Naive thymus-derived CD4-positive, alpha-beta T cell (primary cell): ENCODE measurements at regions not wholly inside any gene's neighbourhood (a gene's known extent, or its start where the extent isn't known, plus 50 kb on each side); places are given as distances from the start of the nearest gene placed in this dataset.

Experiments
- ATAC-seq: fragments of 150-1000 bp; cut with Tn5 transposase; 2 replicates; pipeline ENCODE4 v1.10.0; 2021; ENCODE audit warnings: mild to moderate bottlenecking, moderate library complexity
- CTCF ChIA-PET: fragments of 350-600 bp; sonication (Branson Sonifier 250); formaldehyde crosslinking; loops from one replicate; lab custom pipeline; 2021; ENCODE audit warnings: antibody characterized with exemption; lab: Charles Lee
- POLR2A ChIA-PET: fragments of 350-600 bp; sonication (Branson Sonifier 250); formaldehyde crosslinking; loops from one replicate; lab custom pipeline; 2021; ENCODE audit warnings: antibody characterized with exemption, inconsistent platforms; lab: Charles Lee
- DNase-seq, 9 donors: peaks; one replicate each; pipeline versions ENCODE4 v3.0.0 to v3.0.0-alpha.2; 2020 to 2022; ENCODE audit warnings: mixed read lengths in 1 of 9
- H3K27ac ChIP-seq: one replicate; pipeline ENCODE4 v1.7.0; 2013; ENCODE audit warnings: mild to moderate bottlenecking, low read depth, low read length, moderate library complexity
- H3K27me3 ChIP-seq, 2 donors: one replicate each; pipeline ENCODE4 v1.7.0; 2013; ENCODE audit warnings: low read length in 2 of 2, mild to moderate bottlenecking in 2 of 2, moderate library complexity in 2 of 2; ENCODE audit not compliant: control insufficient read depth in 2 of 2, insufficient read depth in 2 of 2
- H3K36me3 ChIP-seq, 3 experiments: 1 replicate in 2 of 3; 2 replicates in 1 of 3; pipeline ENCODE4 v1.7.0; 2013; ENCODE audit warnings: low read length in 3 of 3, mild to moderate bottlenecking in 3 of 3, moderate library complexity in 1 of 3; ENCODE audit not compliant: insufficient read depth in 3 of 3, control insufficient read depth in 2 of 3
- H3K4me1 ChIP-seq, 2 donors: one replicate each; pipeline ENCODE4 v1.7.0; 2013; ENCODE audit warnings: low read length in 2 of 2, mild to moderate bottlenecking in 2 of 2, moderate library complexity in 1 of 2; ENCODE audit not compliant: control insufficient read depth in 2 of 2, insufficient read depth in 2 of 2
- H3K4me3 ChIP-seq: 2 replicates; pipeline ENCODE4 v1.7.0; 2013; ENCODE audit warnings: mild to moderate bottlenecking, low read length
- H3K9me3 ChIP-seq, 3 experiments: 1 replicate in 2 of 3; 2 replicates in 1 of 3; pipeline ENCODE4 v1.7.0; 2013; ENCODE audit warnings: low read length in 3 of 3; ENCODE audit not compliant: control insufficient read depth in 2 of 3
- H3K27ac Mint-ChIP-seq, 9 donors: one replicate each; pipeline ENCODE4 v1.8.0; 2020 to 2022; ENCODE audit warnings: mixed read lengths in 9 of 9, mild to moderate bottlenecking in 8 of 9, moderate library complexity in 5 of 9, inconsistent platforms in 2 of 9
- H3K27me3 Mint-ChIP-seq, 5 donors: one replicate each; pipeline ENCODE4 v1.8.0; 2021 to 2022; ENCODE audit warnings: mixed read lengths in 5 of 5, mild to moderate bottlenecking in 1 of 5
- H3K36me3 Mint-ChIP-seq, 5 donors: one replicate each; pipeline ENCODE4 v1.8.0; 2020 to 2022; ENCODE audit warnings: mixed read lengths in 5 of 5, mild to moderate bottlenecking in 3 of 5, inconsistent platforms in 1 of 5
- H3K4me1 Mint-ChIP-seq, 7 donors: one replicate each; pipeline ENCODE4 v1.8.0; 2020 to 2022; ENCODE audit warnings: mixed read lengths in 7 of 7, mild to moderate bottlenecking in 3 of 7, inconsistent platforms in 1 of 7
- H3K4me3 Mint-ChIP-seq, 10 donors: one replicate each; pipeline ENCODE4 v1.8.0; 2020 to 2022; ENCODE audit warnings: mild to moderate bottlenecking in 10 of 10, mixed read lengths in 10 of 10, moderate library complexity in 6 of 10, inconsistent platforms in 2 of 10
- H3K9me3 Mint-ChIP-seq, 11 donors: one replicate each; pipeline ENCODE4 v1.8.0; 2020 to 2022; ENCODE audit warnings: mixed read lengths in 11 of 11, mild to moderate bottlenecking in 4 of 11, inconsistent platforms in 1 of 11, moderate library complexity in 1 of 11
- intact Hi-C, 2 donors: fragments of 100-400 bp; cut with micrococcal nuclease; formaldehyde crosslinking; loops; one replicate each; pipeline ENCODE4 v1.15.1; 2023

- intact Hi-C loops = no loop called here
- H3K9me3 Mint-ChIP-seq = peaks cover 0 to 13% (median 5%) of the 10 kb centered on the region in 11 donors
- H3K9me3 ChIP-seq = peaks cover 0 to 6% (median 4%) of the 10 kb centered on the region in 3 experiments
- CTCF ChIA-PET = no interaction called here
- no peaks in the 10 kb centered on the region for H3K27me3 ChIP-seq
- no peaks in the 10 kb centered on the region for H3K4me1 ChIP-seq
- H3K36me3 Mint-ChIP-seq = peaks cover 0 to 7% (median 0%) of the 10 kb centered on the region in 5 donors
- H3K27ac ChIP-seq = no peak overlapping the region
- H3K27ac Mint-ChIP-seq = no peak overlapping the region
- no peaks in the 10 kb centered on the region for H3K36me3 ChIP-seq
- no peak overlapping the region for H3K4me3 Mint-ChIP-seq
- peaks cover 0 to 38% (median 27%) of the 10 kb centered on the region in 5 donors for H3K27me3 Mint-ChIP-seq
- peaks cover 0 to 6% (median 0%) of the 10 kb centered on the region in 7 donors for H3K4me1 Mint-ChIP-seq
- POLR2A ChIA-PET = no interaction called here
- ATAC-seq = no peak
- DNase-seq = no peak
- H3K4me3 ChIP-seq = no peak overlapping the region
Measured at GRCh38 chrX:455673-456072, 69.0 kb upstream of the PPP2R3B start.

DNA sequence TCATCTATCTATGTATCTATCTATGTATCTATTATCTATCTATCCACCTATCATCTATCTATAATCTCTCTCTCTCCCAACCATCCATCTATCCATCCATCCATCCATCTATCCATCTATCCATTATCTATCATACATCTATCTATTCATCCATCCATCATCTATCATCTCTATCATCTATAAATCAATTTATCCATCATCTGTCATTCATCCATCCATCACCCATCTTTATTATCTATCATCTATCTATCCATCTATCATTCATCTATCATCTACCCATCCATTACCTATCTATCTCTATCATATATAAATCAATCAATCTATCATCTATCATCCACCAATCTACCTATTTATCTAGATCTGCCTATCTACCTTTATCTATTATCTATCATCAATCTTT is 69.4 kb upstream of the PPP2R3B start:
- H3K27me3 ChIP-seq = no peaks in the 10 kb centered on the region
- peaks cover 0 to 38% (median 27%) of the 10 kb centered on the region in 5 donors for H3K27me3 Mint-ChIP-seq
- no peaks in the 10 kb centered on the region for H3K4me1 ChIP-seq
- ATAC-seq = no peak
- H3K27ac ChIP-seq = no peak overlapping the region
- CTCF ChIA-PET = no interaction called here
- no peaks in the 10 kb centered on the region for H3K36me3 ChIP-seq
- DNase-seq = no peak
- peaks cover 0 to 7% (median 0%) of the 10 kb centered on the region in 5 donors for H3K36me3 Mint-ChIP-seq
- intact Hi-C loops = no loop called here
- peaks cover 0 to 6% (median 0%) of the 10 kb centered on the region in 7 donors for H3K4me1 Mint-ChIP-seq
- no peak overlapping the region for H3K4me3 ChIP-seq
- no peak overlapping the region for H3K27ac Mint-ChIP-seq
- POLR2A ChIA-PET = no interaction called here
- no peak overlapping the region for H3K4me3 Mint-ChIP-seq
- peaks cover 0 to 6% (median 4%) of the 10 kb centered on the region in 3 experiments for H3K9me3 ChIP-seq
- H3K9me3 Mint-ChIP-seq = peaks cover 0 to 13% (median 5%) of the 10 kb centered on the region in 11 donors

DNA sequence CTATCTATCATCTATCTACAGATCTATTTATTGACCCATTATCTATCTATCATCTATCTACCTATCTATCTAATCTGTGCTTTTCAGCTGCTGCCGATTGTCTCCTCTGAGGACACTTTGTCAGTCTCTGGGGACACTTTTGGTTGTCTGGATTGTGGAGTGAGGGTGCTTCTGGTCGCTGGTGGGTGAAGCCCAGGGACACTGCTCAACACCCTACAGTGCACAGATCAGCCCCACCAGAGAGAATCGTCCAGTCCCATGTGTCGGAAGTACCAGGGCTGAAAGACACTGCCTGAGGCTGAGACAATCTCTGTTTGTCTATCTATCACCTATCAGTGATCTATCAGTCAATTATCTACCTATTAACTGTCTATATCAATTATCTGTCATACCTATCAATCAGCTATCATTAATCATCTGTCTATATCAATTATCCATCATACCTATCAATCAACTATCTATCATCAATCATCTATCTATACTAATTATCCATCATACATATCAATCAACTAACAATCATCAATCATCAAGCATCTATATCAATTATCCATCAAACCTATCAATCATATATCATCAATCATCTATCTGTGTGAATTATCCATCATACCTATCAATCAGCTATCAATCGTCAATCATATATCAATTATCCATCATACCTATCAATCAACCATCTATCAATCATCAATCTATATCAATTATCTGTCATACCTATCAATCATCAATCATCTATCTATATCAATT is 70.0 kb upstream of the PPP2R3B start:
- intact Hi-C loops = no loop called here
- no peak overlapping the region for H3K27ac ChIP-seq
- H3K27me3 ChIP-seq = no peaks in the 10 kb centered on the region
- Mint-ChIP-seq H3K9me3 (peaks cover 0 to 17% (median 7%) of the 10 kb centered on the region in 11 donors), H3K27ac (no peak overlapping the region), H3K27me3 (peaks cover 0 to 38% (median 27%) of the 10 kb centered on the region in 5 donors), H3K36me3 (peaks cover 0 to 7% (median 3%) of the 10 kb centered on the region in 5 donors), H3K4me1 (peaks cover 0 to 6% (median 0%) of the 10 kb centered on the region in 7 donors), H3K4me3 (no peak overlapping the region)
- DNase-seq (no peak), ATAC-seq (no peak)
- H3K4me1 ChIP-seq = no peaks in the 10 kb centered on the region
- ChIA-PET POLR2A (no interaction called here), CTCF (no interaction called here)
- no peak overlapping the region for H3K4me3 ChIP-seq
- H3K9me3 ChIP-seq = peaks cover 0 to 6% (median 4%) of the 10 kb centered on the region in 3 experiments
- no peaks in the 10 kb centered on the region for H3K36me3 ChIP-seq

GRCh38 chrX:457292-457679 is 70.6 kb upstream of the PPP2R3B start:
- Histone ChIP-seq H3K27ac (no peak overlapping the region), H3K27me3 (no peaks in the 10 kb centered on the region), H3K9me3 (peaks cover 0 to 6% (median 4%) of the 10 kb centered on the region in 3 experiments), H3K36me3 (no peaks in the 10 kb centered on the region), H3K4me3 (no peak overlapping the region), H3K4me1 (no peaks in the 10 kb centered on the region)
- Mint-ChIP-seq H3K9me3 (peaks cover 0 to 23% (median 7%) of the 10 kb centered on the region in 11 donors), H3K27me3 (peaks cover 0 to 34% (median 24%) of the 10 kb centered on the region in 5 donors), H3K4me1 (peaks cover 0 to 6% (median 0%) of the 10 kb centered on the region in 7 donors), H3K36me3 (peaks cover 0 to 7% (median under 1%) of the 10 kb centered on the region in 5 donors), H3K27ac (no peak overlapping the region), H3K4me3 (no peak overlapping the region)
- intact Hi-C loops = no loop called here
- ChIA-PET CTCF (no interaction called here), POLR2A (no interaction called here)
- DNase-seq = no peak
- no peak for ATAC-seq

DNA sequence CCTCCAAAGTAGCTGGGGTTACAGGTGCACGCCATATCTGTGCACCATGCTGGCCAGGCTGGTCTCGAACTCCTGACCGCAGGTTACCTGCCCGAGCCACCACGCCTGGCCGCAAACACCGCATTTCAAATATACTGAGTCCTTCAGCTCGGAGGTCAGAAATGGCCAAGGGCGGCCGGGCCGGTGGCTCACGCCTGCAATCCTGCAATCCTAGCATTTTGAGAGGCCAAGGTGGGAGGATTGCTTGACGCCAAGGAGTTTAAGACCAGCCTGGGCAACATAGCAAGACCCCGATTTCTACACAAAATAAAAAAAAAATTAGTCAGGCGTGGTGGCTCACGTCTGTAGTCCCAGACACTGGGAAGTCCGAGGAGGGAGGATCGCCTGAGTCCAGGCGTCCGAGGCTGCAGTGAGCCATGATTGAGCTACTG is 71.9 kb upstream of the PPP2R3B start:
- DNase-seq (no peak), ATAC-seq (no peak)
- Histone ChIP-seq H3K4me3 (no peak overlapping the region), H3K27me3 (no peaks in the 10 kb centered on the region), H3K36me3 (no peaks in the 10 kb centered on the region), H3K9me3 (peaks cover 0 to 6% (median 4%) of the 10 kb centered on the region in 3 experiments), H3K27ac (no peak overlapping the region), H3K4me1 (no peaks in the 10 kb centered on the region)
- Mint-ChIP-seq H3K36me3 (peaks cover 0 to 7% (median 0%) of the 10 kb centered on the region in 5 donors), H3K4me1 (peaks cover 0 to 6% (median 0%) of the 10 kb centered on the region in 7 donors), H3K27ac (no peak overlapping the region), H3K9me3 (peaks cover 0 to 26% (median 9%) of the 10 kb centered on the region in 11 donors), H3K4me3 (no peak overlapping the region), H3K27me3 (peaks cover 0 to 26% (median 17%) of the 10 kb centered on the region in 5 donors)
- ChIA-PET POLR2A (no interaction called here), CTCF (no interaction called here)
- intact Hi-C loops = no loop called here

DNA sequence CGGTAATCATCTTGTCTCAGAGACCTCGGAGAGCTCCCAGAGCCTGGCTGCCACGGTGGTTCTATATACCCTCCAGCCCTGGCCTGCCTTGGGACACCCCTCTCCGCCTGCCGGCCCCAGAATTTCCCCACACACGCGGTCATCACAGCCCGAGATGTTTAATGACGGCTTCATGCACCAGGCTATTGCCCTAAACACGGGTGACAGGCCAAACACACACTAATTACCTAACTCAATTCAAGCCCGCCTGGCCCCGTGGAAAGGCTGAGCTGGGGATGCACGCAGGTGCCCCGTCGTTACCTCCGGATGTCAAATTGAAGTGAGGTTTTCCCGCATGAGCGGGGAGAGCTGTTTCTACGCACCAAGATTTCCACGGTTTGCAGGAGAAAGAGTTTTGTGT is 72.9 kb upstream of the PPP2R3B start:
- no peak overlapping the region for H3K4me3 ChIP-seq
- DNase-seq (no peak), ATAC-seq (no peak)
- H3K4me1 ChIP-seq = no peaks in the 10 kb centered on the region
- Mint-ChIP-seq H3K4me1 (peaks cover 0 to 6% (median 0%) of the 10 kb centered on the region in 7 donors), H3K9me3 (peaks cover 0 to 26% (median 9%) of the 10 kb centered on the region in 11 donors), H3K27me3 (peaks cover 0 to 26% (median 17%) of the 10 kb centered on the region in 5 donors), H3K27ac (no peak overlapping the region), H3K36me3 (peaks cover 0 to 7% (median 0%) of the 10 kb centered on the region in 5 donors), H3K4me3 (no peak overlapping the region)
- no peaks in the 10 kb centered on the region for H3K36me3 ChIP-seq
- H3K27me3 ChIP-seq = no peaks in the 10 kb centered on the region
- CTCF ChIA-PET = no interaction called here
- no peak overlapping the region for H3K27ac ChIP-seq
- POLR2A ChIA-PET = no interaction called here
- peaks cover 0 to 5% (median 2%) of the 10 kb centered on the region in 3 experiments for H3K9me3 ChIP-seq
- intact Hi-C loops = no loop called here
